ENCODE measurements at regions not wholly inside any gene's neighbourhood (a gene's known extent, or its start where the extent isn't known, plus 50 kb on each side); places are given as distances from the start of the nearest gene placed in this dataset.

DNA sequence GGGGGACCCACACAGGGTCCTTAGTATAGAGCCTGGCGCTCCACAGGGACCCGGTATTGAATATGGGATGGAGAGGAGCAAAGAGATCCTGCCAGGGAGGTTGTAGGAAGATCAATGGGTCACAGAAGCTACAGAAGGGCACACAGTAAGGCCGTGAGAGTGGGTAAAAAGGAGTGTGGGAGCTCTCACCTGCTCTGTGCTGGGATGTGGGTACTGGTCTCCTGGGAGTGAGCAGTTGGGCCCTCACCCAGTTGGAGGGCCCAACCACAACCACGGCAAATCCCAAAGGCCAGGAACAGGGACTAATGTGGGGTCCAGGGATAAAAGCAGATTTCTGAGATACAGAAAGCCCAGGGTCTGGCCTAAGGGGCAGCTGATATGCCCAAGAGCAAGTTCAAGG, 59.9 kb upstream of the SMOX start:
- TF ChIP-seq, protein P1, sequence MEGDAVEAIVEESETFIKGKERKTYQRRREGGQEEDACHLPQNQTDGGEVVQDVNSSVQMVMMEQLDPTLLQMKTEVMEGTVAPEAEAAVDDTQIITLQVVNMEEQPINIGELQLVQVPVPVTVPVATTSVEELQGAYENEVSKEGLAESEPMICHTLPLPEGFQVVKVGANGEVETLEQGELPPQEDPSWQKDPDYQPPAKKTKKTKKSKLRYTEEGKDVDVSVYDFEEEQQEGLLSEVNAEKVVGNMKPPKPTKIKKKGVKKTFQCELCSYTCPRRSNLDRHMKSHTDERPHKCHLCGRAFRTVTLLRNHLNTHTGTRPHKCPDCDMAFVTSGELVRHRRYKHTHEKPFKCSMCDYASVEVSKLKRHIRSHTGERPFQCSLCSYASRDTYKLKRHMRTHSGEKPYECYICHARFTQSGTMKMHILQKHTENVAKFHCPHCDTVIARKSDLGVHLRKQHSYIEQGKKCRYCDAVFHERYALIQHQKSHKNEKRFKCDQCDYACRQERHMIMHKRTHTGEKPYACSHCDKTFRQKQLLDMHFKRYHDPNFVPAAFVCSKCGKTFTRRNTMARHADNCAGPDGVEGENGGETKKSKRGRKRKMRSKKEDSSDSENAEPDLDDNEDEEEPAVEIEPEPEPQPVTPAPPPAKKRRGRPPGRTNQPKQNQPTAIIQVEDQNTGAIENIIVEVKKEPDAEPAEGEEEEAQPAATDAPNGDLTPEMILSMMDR (IDR thresholded peaks at IDR 0.05; ENCODE audit: low read depth, low read length, poor library complexity, severe bottlenecking), result no peak
- TF ChIP-seq EZH2phosphoT487 (IDR thresholded peaks at IDR 0.05; ENCODE audit: borderline replicate concordance, low read length), result no peak
